Activated T-helper 1 cell treated with anti-CD3 and anti-CD28 coated beads, Interleukin-2, amount 50 U/mL, for 16 hours (primary cell): ENCODE measurements at regions not wholly inside any gene's neighbourhood (a gene's known extent, or its start where the extent isn't known, plus 50 kb on each side); places are given as distances from the start of the nearest gene placed in this dataset.
"Not testable (repeated sequence)": the region's sequence is repeated elsewhere in the genome, so short reads cannot be mapped to it uniquely, and the experiment has no call there.

Experiments
- DNase-seq, 2 donors: peaks; one replicate each; pipeline ENCODE4 v3.0.0-alpha.2; 2020; ENCODE audit warnings: low read depth in 1 of 2, low spot score in 1 of 2

DNA sequence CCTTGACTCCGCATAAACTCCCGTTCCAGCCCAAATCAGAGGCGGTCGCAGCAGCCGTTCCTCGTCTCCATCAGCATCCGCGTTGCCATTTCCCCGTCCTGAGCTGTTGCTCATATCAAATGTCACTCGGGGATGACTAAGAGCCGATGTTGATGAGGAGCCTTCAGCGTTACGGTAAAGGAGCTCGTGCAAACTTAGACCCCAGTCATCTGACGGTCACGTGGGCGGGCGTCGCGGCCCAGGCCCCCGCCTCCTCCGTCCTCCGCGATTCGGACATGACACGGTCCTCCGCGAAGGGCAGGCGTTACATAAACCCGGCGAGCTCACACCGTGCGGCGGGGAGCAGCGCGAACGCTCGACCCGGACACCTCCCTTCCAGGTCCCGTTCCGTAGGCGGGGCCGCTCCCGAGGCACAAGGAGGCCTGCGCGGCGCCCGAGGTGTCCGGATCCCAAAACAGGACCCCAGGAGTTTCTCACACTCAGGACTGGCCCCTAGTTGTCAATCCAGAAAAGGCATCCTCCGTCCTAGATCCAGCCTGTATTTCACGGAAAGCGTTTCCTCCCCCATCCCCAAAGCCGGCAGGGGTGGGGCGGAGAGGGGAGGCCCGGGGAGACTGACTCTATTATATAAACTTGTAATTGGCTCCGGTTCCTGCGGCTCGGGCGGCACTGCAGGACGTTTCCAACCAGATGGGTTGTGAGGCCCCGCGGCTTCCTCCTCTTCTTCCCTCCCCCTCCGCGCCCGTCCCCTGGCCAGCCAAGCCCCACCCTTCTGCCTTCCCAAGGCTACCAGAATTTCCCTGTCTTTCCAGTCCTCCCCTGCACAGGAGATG, 100.0 kb upstream of the IGF1R start:
- DNase-seq = peak in 1 of 2 donors; percentile 13

DNA sequence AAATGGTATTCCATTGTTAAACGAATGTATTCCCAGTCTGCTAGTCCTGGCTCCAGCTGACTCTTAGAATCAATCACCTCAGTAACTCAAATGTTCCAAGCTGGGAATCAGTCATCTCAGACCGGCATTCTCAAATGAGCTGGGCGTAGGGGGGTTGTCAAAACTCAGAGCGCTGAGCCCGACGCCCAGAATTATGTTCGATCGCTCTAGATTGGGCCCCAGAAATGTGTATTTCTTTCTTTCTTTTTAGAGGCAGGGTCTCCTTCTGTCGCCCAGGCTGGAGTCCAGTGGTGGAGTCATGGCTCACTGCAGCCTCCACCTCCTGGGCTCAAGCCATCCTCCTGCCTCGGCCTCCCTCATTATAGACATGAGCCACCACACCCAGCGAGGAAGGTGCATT, 99.3 kb upstream of the IGF1R start:
- DNase-seq = no peak

DNA sequence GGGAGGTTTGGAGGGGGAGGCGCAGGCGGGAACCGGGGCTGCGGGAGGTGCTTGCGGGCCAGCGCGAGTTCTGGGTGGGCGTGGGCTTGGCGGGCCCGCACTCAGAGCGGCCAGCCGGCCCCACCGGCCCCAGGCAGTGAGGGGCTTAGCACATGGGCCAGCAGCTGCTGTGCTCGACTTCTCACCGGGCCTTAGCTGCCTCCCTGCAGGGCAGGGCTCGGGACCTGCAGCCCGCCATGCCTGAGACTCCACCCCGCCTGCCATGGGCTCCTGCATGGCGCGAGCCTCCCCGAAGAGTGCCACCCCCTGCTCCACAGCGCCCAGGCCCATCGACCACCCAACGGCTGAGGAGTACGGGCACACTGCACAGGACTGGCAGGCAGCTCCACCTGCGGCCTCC, 98.6 kb upstream of the IGF1R start:
- DNase-seq = no peak

DNA sequence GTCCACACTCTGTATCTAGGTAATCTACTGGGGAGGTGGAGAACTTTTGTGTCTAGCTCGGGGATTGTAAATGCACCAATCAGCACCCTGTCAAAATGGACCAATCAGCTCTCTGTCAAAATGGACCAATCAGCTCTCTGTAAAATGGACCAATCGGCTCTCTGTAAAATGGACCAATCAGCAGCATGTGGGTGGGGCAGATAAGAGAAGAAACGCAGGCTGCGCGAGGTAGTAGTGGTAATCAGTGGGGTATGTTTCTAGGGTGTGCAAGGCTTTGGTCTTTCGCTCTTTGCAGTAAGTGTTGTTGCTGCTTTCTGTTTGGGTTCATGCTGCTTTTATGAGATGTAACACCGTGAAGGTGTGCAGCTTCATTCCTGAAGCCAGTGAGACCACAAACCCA, 98.0 kb upstream of the IGF1R start:
- not testable (repeated sequence) for DNase-seq

DNA sequence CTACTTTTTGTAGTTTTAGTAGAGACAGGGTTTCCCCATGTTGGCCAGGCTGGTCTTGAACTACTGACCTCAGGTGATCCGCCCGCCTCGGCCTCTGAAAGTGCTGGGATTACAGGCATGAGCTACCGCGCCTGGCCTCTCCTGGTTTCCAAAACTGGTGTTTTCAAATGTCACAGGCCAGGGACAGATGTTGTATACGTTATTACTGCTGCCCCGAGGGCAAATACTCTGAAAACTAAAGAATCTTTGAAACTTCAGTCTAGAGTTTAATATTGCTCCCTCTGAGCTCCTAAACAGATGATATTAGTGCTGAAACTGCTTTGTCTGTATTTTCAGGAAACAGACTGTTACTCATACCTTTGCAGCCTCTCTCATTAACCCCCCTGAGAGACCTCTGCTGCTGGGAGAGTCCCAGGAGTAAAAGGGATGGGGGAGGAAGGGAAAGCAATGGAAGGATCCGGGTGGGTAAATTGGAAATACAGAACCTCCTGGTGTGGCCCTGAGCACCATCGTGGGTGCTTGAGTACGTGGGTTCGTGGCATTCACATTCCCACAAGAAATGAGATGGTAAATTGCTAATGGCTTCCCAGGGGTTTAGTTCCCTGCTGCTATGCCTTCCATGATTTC, 96.3 kb upstream of the IGF1R start:
- DNase-seq = no peak

DNA sequence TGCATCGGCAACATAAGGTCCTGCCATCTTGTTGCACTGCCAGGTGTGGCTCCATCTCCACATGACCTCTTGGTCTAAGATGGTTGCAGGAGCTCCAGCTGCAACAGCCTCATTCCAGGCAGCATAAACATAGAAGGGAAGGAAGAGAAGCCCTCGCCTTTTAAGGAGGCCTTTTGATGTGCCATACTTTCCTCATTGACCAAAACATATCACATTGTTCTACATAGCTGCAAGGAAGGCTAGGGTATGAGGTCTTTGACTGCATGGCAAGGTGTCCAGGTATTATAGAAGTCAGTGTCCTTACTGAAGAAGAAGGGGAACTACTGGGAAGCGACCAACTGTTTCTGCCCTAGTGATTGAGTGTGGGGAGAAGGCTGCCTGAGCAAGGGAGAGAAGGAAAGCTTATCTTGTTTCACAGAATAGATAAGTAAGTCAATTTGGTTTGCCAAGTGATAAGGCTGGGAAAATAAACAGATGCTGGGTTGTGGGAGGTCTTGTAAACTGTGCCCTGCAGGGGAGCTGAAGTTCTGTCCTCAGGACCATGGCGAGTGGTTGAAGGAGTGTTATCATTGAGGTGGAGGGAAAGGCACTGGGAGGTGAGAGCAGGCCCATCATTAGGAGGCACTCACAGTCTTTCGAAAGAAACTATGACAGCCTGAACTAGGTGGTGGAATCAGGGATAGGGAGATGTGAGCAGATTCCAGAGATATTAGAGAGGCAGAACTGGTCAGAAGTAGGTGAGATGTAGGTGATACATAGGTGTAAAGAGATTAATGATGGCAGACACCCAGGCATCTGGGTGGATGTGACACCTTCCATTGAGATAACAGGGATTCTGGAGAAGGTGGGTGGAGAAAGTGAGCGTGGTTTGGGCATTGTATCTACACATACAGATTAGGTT, 93.8 kb upstream of the IGF1R start:
- DNase-seq = no peak

DNA sequence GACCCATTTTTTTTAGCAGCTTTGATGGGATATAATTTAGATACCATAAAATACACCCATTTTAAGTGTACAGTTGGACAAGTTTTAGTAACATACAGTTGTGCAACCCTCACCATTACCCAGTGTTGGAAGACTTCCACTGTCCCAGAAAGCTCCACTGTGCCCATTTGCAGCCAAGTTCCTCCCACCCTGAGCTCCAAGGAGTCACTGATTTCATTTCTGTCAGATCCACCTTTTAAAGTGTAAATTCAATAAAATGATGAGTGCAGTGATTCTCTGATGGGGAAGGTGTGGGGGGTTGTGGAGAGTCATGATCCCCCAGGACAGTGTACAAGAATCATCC, 93.2 kb upstream of the IGF1R start:
- no peak for DNase-seq

DNA sequence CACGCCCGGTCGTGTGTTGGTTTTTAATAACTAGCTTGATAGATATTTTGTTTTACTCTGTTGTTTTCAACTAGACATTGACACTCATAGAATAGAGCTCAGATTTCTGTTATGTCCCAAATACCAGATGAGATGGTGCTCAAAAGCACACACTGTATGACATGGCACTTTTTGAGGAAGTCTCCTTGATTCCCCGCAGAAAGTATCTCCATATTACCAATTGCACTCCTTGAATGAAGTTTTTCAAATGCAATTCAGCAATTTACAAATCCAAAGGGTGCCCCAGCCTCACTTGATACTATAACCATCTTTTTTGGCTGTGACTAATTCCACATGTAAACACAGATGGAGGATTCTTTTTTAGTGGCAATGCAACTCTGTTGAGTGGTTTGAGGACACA, 92.0 kb upstream of the IGF1R start:
- DNase-seq = no peak

DNA sequence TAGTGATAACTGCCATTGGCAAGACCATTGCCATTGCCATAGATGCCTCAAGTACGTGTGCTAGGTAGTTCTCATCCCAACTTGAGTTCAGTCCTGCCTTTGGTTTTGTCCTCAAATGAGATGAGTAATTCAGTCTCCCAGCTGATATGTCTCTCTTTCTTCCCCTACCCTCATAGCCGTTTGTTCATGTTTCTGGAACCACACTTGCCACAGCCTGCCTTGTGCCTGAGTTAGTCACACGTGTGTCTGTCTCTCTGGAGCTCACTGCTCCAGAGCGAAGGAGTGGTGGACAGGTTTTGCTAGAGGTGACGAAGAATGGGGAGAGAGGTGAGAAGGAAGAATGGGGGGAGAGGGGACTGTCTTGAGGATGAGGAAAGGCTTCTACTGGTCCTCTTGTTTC, 88.0 kb upstream of the IGF1R start:
- DNase-seq = no peak

DNA sequence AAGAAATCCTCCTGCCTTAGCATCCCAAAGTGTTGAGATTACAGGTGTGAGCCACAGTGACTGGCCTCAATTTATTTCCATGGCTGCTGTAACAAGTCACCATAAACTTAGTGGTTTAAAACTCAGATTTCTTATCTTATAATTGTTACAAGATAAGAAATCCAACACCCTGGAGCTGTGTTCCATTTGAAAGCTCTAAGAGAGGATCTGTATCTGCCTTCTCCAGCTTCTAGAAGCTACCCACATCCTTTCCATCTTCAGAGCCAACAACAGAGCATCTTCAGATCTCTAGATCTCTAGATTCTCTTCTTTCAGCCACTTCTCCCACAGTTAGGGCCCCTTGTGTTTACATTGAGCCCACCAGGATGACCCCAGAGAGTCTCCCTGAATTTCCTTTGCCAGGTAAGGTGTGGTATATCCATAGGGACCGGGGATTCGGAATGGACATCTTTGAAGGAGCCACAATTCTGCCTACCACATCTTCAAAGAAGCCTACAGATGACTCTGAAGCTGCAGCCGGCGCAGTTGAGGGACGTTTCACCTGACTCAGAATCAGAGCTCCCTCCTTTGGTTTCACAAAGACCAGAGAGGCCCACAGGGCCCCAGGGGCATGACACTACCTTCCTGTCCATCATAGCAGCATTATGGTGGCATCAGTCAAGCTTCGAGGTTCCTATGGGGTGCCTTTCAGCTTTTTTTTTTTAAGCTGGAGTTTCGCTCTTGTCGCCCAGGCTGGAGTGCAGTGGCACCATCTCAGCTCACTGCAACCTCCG, 87.0 kb upstream of the IGF1R start:
- no peak for DNase-seq

DNA sequence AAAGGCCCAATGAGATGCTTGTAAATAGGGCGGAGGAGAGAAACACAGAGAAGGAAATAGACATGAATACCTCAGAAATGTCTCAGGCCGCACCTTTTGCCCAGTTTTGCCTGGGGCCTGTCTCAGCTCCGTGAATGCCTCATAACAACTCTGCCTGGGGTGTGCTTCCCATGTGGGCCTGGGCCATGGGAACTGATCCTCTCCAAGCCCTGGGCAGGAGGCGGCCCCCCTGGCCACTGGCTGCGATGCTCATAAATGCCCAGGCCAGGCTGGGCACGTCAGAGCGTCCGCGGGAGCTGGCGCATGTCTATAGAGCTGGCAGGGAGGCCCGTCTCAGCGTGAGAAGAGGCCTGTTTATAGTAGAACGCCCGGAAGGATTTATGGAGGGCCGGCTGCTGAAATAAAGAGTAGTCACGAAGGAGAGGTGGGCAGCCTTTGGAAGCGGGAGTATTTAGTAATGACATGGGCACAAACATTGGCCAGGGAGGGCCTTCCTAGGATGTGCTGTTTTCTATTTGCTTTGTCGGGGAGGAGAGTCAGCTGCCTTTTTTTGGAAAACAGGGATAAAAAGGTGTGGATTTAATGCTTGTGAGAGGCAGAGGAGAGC, 85.9 kb upstream of the IGF1R start:
- DNase-seq = no peak

DNA sequence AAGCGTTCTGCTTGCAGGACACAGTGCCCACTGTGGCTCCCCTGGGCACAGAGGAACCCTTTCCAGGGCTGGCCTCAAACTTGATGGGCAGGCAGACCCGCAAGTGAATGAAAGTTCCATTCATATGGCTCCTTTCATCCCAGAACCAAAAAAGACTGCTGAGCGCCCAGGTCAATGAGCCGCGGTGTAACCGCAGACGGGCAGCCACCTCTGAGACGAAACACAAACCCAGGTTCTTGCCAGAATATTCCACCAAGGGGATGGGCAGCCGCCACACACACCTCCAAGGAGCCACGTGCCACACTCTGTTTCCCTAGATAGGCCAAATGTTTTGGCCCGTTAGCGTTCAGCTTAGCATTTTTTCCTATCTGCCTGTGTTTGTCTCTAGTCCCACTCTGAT, 82.8 kb upstream of the IGF1R start:
- no peak for DNase-seq

DNA sequence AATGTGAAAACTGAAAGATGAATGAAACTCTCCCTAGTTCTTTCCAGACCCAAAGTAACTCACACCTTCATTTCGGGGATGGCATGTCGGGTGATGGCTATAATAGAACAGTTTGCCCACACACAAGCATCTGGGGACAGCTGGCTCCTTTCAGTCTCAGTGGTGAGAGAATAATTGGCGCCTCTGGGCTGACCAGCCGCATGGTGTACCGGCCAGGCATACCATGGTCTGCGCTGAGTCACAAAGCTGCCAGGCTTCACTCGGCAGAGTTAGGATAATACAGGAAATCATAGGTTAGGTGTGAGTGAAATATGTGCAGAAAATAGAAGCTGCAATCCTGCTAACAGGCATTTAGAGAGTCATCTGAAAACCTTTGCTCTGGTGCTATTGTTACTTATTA, 80.4 kb upstream of the IGF1R start:
- no peak for DNase-seq

DNA sequence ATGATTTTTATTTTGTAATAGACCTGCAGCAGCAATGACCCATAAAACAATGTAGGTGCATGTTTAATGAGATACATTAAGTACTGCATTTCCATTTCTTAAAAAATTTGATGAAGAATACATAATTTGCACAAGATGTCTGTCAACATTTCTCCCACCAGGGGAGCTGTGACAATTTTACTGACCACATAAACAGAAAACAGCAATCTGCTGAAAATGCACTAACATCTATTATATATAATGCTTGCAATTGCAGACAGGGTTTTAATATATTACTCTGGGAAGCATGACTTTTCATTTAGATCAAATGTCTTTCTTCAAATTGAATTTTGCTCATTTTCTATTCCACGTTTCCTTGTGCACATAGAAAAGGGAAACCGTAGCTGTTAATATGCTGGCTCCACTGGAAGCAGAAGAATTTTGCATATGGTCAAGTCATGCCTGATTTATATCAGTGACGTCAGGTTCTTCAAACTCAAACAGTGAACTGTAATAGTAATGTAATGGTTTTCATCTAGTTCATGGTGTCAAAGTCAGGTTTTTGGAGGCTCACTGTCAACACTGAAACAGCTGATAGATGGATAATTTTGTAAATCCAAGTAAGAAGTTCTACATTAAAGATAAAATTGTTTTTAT, 79.8 kb upstream of the IGF1R start:
- no peak for DNase-seq

DNA sequence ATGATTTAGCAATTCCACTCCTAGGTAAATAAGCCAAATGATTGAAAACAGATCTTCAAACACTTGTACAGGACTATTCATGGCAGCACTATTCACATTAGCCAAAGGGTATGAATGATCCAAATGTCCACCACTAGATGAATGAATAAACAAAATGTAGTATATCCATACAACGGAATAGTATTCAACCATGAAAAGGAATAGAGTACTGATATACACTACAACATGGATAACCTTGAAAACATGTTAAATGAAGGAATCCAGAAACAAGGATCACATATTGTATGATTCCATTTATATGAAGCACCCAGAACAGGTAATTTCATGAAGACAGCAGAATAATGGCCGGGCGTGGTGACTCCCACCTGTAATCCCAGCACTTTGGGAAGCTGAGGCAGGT, 78.2 kb upstream of the IGF1R start:
- no peak for DNase-seq

DNA sequence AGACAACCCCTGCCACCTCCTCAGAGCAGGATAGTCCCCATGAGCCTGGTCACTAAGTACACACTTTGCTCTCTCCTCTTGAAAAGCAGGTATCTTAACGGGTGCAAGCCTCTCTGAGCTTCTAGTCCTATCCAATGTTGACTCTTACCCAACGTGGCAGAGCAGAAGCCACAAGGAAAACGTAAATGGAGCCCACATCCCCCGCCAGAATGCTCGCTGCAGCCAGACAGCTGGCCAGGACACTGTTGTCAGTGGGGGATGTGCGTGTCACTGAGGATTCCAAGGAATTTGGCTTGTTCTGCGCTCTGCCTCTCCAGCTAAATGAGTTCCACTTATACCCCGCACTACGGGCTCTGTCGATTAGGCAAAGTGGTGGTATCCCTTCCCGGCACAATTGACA, 67.8 kb upstream of the IGF1R start:
- DNase-seq = no peak

DNA sequence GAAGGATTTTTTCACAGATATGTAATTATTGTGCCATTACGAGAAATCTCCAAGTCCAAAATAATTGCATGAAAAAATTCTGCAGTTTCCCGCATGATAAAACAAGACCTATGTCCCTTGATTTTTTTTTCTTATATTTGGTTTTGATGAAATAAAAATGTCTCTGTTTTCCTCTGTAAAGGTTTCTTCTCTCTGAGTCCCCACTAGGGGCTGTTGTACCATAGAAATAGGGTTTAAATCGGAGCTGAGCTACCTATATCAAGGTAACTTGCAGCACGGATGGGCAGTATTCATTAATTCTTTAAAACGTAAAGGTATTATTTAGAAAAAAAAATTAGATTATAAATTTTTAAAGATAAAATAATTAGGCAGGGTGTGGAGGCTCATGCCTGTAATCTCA, 66.6 kb upstream of the IGF1R start:
- no peak for DNase-seq

DNA sequence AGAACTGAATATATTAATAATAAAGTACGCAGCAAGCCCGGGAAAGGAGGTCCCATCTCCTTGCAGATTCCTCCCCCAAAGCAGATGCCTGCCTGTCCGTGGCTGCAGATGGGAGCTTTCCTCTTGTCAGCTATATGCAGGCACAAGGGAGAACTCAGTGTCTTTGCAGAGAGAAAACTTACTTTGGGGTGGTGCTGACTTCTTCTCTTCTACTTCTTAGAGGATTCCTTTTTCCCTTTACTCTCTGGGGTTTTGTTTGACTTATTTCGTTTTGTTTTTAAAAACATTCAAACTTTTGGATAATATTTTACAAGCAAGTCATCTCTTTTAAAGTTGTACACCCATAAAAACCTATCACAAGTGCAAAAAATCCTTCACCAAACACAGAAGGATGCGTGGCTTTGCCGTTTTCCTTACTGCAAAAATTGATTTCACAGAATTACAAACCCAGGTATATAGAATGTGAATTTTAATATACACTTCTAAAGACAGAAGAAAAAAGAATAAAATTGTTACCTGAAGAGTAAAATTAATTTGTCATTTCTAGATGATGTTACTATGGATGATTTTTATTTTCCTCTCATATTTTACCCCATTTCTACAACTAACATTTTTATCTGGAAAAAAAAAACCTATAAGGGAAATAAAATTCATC, 65.3 kb upstream of the IGF1R start:
- DNase-seq = no peak

DNA sequence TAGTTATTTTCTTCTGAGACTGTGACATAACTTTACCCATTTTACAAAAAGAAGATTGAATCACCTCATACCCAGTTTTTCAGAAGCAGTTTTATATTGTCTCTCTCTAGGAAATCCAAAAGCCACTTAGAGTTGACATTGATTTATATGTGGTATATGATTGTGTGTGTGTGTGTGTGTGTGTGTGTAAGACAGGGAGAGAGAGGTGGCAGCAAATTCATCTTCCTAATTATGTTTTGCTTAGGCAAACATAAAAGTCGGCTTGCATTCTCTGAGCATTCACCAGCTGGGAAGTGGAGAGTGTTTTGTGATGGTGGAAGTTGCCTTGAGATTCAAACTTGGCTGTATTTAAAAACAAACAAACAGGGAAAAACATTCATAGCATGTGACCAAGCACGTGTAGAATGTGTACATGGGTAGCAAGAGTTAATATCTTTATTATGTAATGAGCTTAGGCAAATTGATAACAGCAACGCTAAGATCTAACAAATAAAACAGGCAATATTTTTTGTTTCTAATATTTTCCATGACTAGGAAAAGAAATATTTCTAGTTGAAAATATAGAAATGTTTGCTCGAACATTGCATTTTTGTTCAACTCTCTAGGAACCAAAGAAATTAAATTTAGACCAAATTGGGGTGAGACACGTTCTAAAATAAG, 64.4 kb upstream of the IGF1R start:
- DNase-seq = no peak
